ENCODE measurements at regions not wholly inside any gene's neighbourhood (a gene's known extent, or its start where the extent isn't known, plus 50 kb on each side); places are given as distances from the start of the nearest gene placed in this dataset.

DNA sequence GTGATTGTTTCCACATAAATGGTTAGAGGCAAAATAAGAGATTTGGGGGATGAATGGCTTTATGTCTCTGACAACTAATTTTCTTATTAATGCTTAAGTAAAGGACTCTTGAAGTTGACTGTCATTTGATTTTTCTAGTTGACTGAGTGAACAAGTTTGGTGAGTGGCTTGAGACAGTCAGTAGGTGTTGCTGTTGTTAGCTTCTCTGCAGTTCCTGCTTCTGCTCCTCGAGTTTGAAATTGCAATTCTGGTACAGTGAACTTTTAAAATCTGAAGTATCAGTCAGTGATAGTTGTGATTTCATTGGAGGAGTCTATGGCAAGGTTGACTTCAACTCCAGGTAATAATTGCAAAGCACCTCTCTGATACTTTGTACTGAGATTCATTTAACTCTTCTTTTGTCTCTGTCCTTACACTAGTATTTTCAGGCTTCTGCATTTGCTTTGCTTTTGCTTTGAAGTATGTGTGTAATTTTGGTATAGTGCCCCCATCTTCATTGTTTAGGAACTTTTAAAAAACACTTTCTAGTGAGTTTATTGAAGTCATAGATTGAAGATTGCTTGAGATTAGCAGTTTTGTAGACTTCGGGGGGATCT lies 415.5 kb downstream of the PCNX1 start:
- TF ChIP-seq, protein P1, sequence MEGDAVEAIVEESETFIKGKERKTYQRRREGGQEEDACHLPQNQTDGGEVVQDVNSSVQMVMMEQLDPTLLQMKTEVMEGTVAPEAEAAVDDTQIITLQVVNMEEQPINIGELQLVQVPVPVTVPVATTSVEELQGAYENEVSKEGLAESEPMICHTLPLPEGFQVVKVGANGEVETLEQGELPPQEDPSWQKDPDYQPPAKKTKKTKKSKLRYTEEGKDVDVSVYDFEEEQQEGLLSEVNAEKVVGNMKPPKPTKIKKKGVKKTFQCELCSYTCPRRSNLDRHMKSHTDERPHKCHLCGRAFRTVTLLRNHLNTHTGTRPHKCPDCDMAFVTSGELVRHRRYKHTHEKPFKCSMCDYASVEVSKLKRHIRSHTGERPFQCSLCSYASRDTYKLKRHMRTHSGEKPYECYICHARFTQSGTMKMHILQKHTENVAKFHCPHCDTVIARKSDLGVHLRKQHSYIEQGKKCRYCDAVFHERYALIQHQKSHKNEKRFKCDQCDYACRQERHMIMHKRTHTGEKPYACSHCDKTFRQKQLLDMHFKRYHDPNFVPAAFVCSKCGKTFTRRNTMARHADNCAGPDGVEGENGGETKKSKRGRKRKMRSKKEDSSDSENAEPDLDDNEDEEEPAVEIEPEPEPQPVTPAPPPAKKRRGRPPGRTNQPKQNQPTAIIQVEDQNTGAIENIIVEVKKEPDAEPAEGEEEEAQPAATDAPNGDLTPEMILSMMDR (IDR thresholded peaks at IDR 0.05 in 4 of 5, conservative IDR thresholded peaks at IDR 0.05 in 1 of 5): no peak
- no peak for TF ChIP-seq POLR2A (IDR thresholded peaks at IDR 0.05)

Data from gastrocnemius medialis (tissue), 4 donors.